ENCODE measurements at regions not wholly inside any gene's neighbourhood (a gene's known extent, or its start where the extent isn't known, plus 50 kb on each side); places are given as distances from the start of the nearest gene placed in this dataset.

DNA sequence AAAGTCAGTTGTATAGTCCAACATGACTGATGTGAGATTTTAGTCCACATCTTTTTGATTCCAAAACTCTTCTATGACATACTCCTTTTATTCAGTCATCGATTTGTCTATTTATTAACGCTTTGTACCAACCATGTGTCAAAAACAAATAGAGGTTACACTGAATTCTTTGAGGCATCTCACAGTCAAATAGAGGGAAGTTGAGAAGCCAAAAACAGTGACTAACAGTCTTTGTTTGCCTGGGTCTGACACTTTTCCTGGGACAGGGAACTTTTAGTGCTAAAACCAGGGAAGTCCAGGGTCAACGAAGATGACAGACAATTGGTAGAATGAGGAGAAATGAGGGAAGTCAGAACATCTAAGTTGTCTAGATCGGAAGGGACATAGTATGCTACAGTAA lies 169.9 kb upstream of the HS3ST1 start:
- TF ChIP-seq, protein P1, sequence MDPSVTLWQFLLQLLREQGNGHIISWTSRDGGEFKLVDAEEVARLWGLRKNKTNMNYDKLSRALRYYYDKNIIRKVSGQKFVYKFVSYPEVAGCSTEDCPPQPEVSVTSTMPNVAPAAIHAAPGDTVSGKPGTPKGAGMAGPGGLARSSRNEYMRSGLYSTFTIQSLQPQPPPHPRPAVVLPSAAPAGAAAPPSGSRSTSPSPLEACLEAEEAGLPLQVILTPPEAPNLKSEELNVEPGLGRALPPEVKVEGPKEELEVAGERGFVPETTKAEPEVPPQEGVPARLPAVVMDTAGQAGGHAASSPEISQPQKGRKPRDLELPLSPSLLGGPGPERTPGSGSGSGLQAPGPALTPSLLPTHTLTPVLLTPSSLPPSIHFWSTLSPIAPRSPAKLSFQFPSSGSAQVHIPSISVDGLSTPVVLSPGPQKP (IDR thresholded peaks at IDR 0.05; ENCODE audit: low read depth, low read length), result no peak
- TF ChIP-seq, protein P2, sequence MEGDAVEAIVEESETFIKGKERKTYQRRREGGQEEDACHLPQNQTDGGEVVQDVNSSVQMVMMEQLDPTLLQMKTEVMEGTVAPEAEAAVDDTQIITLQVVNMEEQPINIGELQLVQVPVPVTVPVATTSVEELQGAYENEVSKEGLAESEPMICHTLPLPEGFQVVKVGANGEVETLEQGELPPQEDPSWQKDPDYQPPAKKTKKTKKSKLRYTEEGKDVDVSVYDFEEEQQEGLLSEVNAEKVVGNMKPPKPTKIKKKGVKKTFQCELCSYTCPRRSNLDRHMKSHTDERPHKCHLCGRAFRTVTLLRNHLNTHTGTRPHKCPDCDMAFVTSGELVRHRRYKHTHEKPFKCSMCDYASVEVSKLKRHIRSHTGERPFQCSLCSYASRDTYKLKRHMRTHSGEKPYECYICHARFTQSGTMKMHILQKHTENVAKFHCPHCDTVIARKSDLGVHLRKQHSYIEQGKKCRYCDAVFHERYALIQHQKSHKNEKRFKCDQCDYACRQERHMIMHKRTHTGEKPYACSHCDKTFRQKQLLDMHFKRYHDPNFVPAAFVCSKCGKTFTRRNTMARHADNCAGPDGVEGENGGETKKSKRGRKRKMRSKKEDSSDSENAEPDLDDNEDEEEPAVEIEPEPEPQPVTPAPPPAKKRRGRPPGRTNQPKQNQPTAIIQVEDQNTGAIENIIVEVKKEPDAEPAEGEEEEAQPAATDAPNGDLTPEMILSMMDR (IDR thresholded peaks at IDR 0.05), result no peak
- TF ChIP-seq POLR2A (IDR thresholded peaks at IDR 0.05; ENCODE audit: low read length) (no peak), RCOR1 (IDR thresholded peaks at IDR 0.05; ENCODE audit: low read depth, low read length) (no peak), RNF2 (IDR thresholded peaks at IDR 0.05; ENCODE audit: borderline replicate concordance, low read depth) (no peak), CHD4 (IDR thresholded peaks at IDR 0.05; ENCODE audit: borderline replicate concordance) (no peak), PHF8 (IDR thresholded peaks at IDR 0.05; ENCODE audit: borderline replicate concordance, low read depth) (no peak), CBX2 (IDR thresholded peaks at IDR 0.05; ENCODE audit: borderline replicate concordance, low read depth) (no peak), ZFP36 (IDR thresholded peaks at IDR 0.05; ENCODE audit: borderline replicate concordance, partially characterized antibody) (no peak), JUN (IDR thresholded peaks at IDR 0.05) (no peak)
- TF ChIP-seq, protein P3, sequence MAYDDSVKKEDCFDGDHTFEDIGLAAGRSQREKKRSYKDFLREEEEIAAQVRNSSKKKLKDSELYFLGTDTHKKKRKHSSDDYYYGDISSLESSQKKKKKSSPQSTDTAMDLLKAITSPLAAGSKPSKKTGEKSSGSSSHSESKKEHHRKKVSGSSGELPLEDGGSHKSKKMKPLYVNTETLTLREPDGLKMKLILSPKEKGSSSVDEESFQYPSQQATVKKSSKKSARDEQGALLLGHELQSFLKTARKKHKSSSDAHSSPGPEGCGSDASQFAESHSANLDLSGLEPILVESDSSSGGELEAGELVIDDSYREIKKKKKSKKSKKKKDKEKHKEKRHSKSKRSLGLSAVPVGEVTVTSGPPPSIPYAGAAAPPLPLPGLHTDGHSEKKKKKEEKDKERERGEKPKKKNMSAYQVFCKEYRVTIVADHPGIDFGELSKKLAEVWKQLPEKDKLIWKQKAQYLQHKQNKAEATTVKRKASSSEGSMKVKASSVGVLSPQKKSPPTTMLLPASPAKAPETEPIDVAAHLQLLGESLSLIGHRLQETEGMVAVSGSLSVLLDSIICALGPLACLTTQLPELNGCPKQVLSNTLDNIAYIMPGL (CRISPR knock-in tag; IDR thresholded peaks at IDR 0.05; ENCODE audit: borderline replicate concordance), result no peak
